Eye (tissue), 1 donor: ENCODE measurements at regions not wholly inside any gene's neighbourhood (a gene's known extent, or its start where the extent isn't known, plus 50 kb on each side); places are given as distances from the start of the nearest gene placed in this dataset.
A peak's percentile ranks its signal among the peaks of the same experiment; 100 is the strongest.
"Not testable (repeated sequence)": the region's sequence is repeated elsewhere in the genome, so short reads cannot be mapped to it uniquely, and the experiment has no call there.

Experiments
- DNase-seq: peaks from one replicate; pipeline ENCODE4 v3.0.0-alpha.2; 2015

DNA sequence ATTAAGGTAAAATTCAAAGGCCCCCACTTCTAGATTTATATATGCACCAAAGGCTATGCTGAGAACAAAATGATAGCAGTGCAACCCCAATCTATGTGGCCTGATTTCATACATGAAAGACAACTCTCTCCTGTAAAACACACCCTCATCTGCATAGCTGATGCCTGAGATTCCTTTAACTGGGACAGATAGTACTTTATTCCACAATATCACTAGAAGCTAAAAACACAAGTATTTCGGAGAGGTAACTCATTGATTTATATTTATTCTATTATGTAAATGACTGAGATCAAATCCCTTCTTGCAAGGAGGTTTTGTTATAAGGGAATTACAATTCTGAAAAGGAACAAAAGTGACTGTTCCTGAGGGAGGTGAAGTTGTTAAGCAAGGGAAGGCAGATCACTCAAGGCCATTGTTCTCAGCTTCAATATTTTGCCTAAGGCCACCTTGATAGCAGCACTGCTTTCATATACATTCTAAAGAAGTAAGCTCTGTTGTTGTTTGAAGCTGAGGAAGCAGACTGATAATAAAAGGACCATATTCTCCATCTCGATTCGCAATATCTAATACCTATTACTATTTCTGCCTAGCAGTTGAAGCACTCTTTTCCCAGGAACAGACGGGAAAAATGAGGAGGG, 471.0 kb upstream of the CDH7 start:
- no peak for DNase-seq

- DNase-seq, result no peak
Observed at GRCh38 chr18:65278939-65279667, 471.7 kb upstream of the CDH7 start.

GRCh38 chr18:65269375-65269774, 481.4 kb upstream of the CDH7 start:
- no peak for DNase-seq

DNA sequence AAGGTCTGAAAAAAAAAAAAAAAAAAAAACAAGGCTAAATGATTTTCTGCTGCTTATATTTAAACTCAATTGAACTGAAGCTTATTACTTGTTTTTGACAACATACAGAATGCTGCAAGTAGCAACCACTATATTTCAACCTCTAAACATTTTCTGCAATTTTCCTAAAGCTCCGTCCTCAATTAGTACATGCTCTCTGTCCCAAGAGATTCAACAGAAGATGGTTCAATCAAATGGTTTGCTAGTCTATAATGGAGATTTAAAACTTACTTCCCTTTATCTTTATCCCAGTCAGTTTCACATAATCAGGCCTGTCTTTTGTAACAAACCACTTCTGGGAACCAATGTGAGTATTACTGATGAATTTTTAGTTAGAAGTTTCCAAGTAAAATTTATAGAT, 485.1 kb upstream of the CDH7 start:
- DNase-seq, result no peak

DNA sequence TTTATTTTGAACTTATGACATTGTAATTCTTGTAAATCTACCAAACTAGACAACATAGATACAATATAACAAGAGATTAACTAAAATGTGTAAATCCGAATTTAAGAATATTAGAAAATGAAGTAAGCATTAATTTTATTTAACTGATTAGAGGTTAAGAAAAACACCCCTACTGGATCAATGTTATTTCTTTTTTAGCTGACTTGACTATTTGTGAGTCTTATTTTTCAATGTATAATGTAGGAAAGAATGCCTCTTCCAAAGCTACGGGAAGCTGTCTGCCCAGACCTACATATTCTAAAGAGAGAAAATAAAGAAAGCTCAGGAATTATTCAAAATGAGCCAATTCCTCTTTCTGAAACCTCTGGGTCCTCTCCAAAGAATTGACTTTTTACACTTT, 490.8 kb upstream of the CDH7 start:
- no peak for DNase-seq

GRCh38 chr18:65259403-65259802, 491.4 kb upstream of the CDH7 start:
- DNase-seq, result no peak

- no peak for DNase-seq
Observed at GRCh38 chr18:65257149-65257548, 493.7 kb upstream of the CDH7 start.

GRCh38 chr18:65255417-65255816, 495.4 kb upstream of the CDH7 start:
- DNase-seq, result no peak

DNA sequence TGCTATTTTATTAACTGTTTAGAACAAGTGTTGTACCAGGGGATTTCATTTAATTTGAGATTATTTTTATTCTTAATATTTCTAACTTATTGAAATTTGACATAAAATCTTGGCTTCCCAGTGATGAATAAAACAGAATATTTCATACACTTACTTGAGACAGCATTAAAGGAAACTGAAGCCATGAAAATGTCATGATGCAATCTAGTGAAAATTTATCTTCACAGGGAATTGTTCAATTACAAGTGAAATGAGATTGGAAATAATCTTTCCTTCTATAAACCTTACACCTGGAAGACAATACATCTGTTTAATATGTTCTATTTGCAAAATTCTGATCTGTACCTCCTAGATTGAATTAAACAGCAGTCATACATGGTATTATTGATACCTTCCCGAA, 511.0 kb upstream of the CDH7 start:
- no peak for DNase-seq

DNA sequence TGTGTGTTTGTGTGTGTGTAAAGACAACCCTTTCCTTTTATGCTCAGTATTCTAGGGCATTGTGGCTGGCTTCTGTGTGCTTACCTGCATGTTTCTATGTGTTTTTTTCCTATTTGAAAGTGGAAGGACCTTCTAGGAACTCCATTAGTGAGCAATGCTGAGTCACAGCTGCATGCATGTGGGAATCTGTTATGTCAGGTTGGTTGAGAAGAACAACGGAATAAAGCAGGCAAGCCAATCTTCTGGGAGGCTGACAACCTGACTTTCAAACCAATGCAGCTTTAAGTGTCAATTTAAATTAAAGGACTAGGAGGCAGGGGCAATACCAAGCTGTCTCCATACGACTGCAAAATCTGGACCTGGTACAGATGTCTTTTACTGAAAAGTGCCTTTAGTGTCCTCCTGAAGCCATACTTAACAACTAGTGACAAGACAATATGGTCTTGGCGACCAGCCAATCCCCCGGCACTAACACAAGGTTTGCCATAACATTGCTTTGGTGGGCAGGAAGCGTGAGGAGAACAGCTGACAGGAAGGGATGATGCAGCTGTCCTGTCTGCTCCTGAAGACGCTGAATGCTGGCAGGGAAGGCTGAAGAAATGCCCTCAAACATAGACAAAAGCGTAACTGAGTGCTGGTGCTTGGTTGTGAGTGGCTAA, 514.7 kb upstream of the CDH7 start:
- peak; percentile 83 for DNase-seq

DNA sequence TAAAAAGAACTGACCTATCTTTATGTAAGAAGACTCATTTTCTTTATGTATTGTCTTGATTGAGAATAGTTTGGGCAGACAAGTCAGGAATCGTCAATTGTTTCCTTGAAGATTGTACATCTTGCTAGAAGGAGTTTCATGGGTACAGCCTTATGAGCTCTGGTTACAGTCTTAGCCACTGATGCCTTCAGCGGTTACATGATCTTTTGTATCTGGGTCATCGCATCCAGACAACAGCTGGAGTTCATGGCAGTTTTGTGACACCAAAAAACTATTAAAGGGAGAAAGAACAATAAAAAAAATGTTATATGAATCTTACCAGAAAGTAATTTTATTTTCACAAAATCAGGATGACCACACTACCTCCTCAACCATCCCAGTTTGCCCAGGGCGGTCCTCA, 520.5 kb upstream of the CDH7 start:
- peak; percentile 63 for DNase-seq

DNA sequence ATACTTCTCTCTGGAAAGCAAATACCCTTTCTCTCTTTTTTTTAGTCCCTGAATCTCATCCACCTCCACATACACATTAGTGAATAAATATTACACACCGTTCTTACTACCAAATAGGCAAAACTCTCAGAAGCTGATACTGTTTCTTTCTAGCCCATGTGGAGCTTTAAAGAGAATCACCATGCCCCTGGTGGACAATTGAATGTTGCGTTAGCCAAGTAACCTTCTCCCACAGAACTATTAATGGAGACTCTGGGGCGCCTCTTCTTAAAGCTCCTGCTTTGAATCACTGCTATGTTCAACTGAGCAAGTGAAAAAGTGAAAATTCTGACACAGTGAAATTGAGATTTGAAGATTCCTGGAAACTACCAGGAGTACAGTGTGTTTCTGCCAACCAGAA, 522.8 kb upstream of the CDH7 start:
- no peak for DNase-seq

GRCh38 chr18:65221736-65222135, 529.1 kb upstream of the CDH7 start:
- DNase-seq, result no peak

DNA sequence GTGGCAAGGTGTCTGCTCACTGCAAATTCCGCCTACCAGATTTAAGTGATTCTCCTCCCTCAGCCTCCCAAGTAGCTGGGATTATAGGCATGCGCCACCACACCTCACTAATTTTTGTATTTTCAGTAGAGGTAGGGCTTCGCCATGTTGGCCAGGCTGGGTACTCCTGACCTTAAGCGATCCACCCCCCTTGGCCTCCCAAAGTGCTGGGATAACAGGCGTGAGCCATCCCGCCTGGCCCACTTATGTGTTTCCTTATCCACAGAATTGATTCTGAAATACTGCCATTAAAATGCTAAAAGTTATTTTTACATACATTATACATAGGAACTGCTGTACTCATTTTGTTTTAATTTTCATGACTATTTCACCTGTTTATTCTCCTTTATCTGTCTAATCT, 529.7 kb upstream of the CDH7 start:
- DNase-seq, result no peak

GRCh38 chr18:65215865-65216466, 534.8 kb upstream of the CDH7 start:
- DNase-seq, result no peak

GRCh38 chr18:65214456-65214855, 536.4 kb upstream of the CDH7 start:
- DNase-seq, result no peak

GRCh38 chr18:65206551-65207260, 544.1 kb upstream of the CDH7 start:
- DNase-seq, result no peak

GRCh38 chr18:65202091-65202490, 548.7 kb upstream of the CDH7 start:
- no peak for DNase-seq

DNA sequence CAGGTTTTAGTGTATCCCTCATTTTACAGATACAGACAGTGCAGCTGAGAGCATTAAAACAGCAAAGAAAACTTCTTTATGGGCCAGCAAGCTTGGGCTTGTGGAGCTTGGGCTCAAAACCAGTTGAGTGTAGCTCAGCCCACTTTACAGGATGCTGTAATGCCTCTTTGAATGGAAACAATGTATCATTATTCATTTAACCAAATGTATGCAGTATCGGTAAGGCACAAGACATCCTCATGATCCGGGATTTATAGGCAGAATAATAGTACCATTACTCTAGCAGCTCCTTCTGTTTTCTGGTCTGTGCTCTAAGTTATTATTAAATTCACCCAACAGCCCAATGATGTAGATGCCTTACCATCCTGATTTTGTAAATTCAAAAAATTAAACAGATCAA, 575.1 kb upstream of the CDH7 start:
- no peak for DNase-seq

GRCh38 chr18:65162086-65162485, 588.7 kb upstream of the CDH7 start:
- DNase-seq, result not testable (repeated sequence)

- peak; percentile 71 for DNase-seq
Observed at GRCh38 chr18:65146482-65147021, 604.3 kb upstream of the CDH7 start.

GRCh38 chr18:65145312-65145711, 605.5 kb upstream of the CDH7 start:
- DNase-seq, result no peak

GRCh38 chr18:65133610-65134009, 617.2 kb upstream of the CDH7 start:
- no peak for DNase-seq
